ENCODE measurements at regions not wholly inside any gene's neighbourhood (a gene's known extent, or its start where the extent isn't known, plus 50 kb on each side); places are given as distances from the start of the nearest gene placed in this dataset.
"Not testable (repeated sequence)": the region's sequence is repeated elsewhere in the genome, so short reads cannot be mapped to it uniquely, and the experiment has no call there.

- H3K36me3 ChIP-seq (ENCODE audit: control insufficient read depth in 2 of 2, insufficient read depth in 2 of 2, low read length in 1 of 2); BruUV-seq (replicated peaks); H3K79me2 ChIP-seq (ENCODE audit: control insufficient read depth, insufficient read depth, low read length); SMC1A ChIA-PET (ENCODE audit: uncharacterized antibody, unreplicated experiment); H3K4me3 ChIP-seq; POLR2A ChIA-PET; CTCF ChIA-PET; intact Hi-C loops (cut with micrococcal nuclease; ENCODE audit: unreplicated experiment); ATAC-seq; DNase-seq (ENCODE audit: low read depth, low spot score); RAD21 ChIA-PET (ENCODE audit: unreplicated experiment); H3K4me2 ChIP-seq (ENCODE audit: control insufficient read depth, insufficient read depth); H2AFZ ChIP-seq (ENCODE audit: control insufficient read depth, low read depth, low read length); H3K9ac ChIP-seq (ENCODE audit: control insufficient read depth, insufficient read depth, low read length); H3K27me3 ChIP-seq (replicated peaks in 1 of 2; ENCODE audit: control insufficient read depth in 2 of 2, insufficient read depth in 2 of 2, low read length in 1 of 2); FAIRE-seq; in situ Hi-C loops (cut with MboI); H3K27ac ChIP-seq (ENCODE audit: control insufficient read depth, insufficient read depth); H3K9me3 ChIP-seq (replicated peaks; ENCODE audit: control insufficient read depth, insufficient read depth, low read length); H3K4me1 ChIP-seq (ENCODE audit: control insufficient read depth, insufficient read depth, low read length); H4K20me1 ChIP-seq (ENCODE audit: control insufficient read depth, insufficient read depth): not testable (repeated sequence)
These were observed 135.6 kb downstream of the NPIPB11 start for GRCh38 chr16:29270923-29271322.

GRCh38 chr16:29270033-29270432 lies 136.5 kb downstream of the NPIPB11 start:
- H3K27ac ChIP-seq (ENCODE audit: control insufficient read depth, insufficient read depth); ATAC-seq; H3K36me3 ChIP-seq (ENCODE audit: control insufficient read depth in 2 of 2, insufficient read depth in 2 of 2, low read length in 1 of 2); H3K79me2 ChIP-seq (ENCODE audit: control insufficient read depth, insufficient read depth, low read length); H3K4me2 ChIP-seq (ENCODE audit: control insufficient read depth, insufficient read depth); DNase-seq (ENCODE audit: low read depth, low spot score); H3K27me3 ChIP-seq (replicated peaks in 1 of 2; ENCODE audit: control insufficient read depth in 2 of 2, insufficient read depth in 2 of 2, low read length in 1 of 2); CTCF ChIA-PET; intact Hi-C loops (cut with micrococcal nuclease; ENCODE audit: unreplicated experiment); H3K9ac ChIP-seq (ENCODE audit: control insufficient read depth, insufficient read depth, low read length); H4K20me1 ChIP-seq (ENCODE audit: control insufficient read depth, insufficient read depth); H3K4me1 ChIP-seq (ENCODE audit: control insufficient read depth, insufficient read depth, low read length); in situ Hi-C loops (cut with MboI); H3K9me3 ChIP-seq (replicated peaks; ENCODE audit: control insufficient read depth, insufficient read depth, low read length); BruUV-seq (replicated peaks); RAD21 ChIA-PET (ENCODE audit: unreplicated experiment); SMC1A ChIA-PET (ENCODE audit: uncharacterized antibody, unreplicated experiment); FAIRE-seq; POLR2A ChIA-PET; H2AFZ ChIP-seq (ENCODE audit: control insufficient read depth, low read depth, low read length); H3K4me3 ChIP-seq: not testable (repeated sequence)

GRCh38 chr16:29269192-29269811 lies 137.2 kb downstream of the NPIPB11 start:
- H3K9ac ChIP-seq (ENCODE audit: control insufficient read depth, insufficient read depth, low read length); H3K79me2 ChIP-seq (ENCODE audit: control insufficient read depth, insufficient read depth, low read length); FAIRE-seq; in situ Hi-C loops (cut with MboI); H2AFZ ChIP-seq (ENCODE audit: control insufficient read depth, low read depth, low read length); ATAC-seq; H3K9me3 ChIP-seq (replicated peaks; ENCODE audit: control insufficient read depth, insufficient read depth, low read length); BruUV-seq (replicated peaks); H4K20me1 ChIP-seq (ENCODE audit: control insufficient read depth, insufficient read depth); POLR2A ChIA-PET; H3K27ac ChIP-seq (ENCODE audit: control insufficient read depth, insufficient read depth); CTCF ChIA-PET; H3K27me3 ChIP-seq (replicated peaks in 1 of 2; ENCODE audit: control insufficient read depth in 2 of 2, insufficient read depth in 2 of 2, low read length in 1 of 2); RAD21 ChIA-PET (ENCODE audit: unreplicated experiment); H3K4me3 ChIP-seq; H3K4me2 ChIP-seq (ENCODE audit: control insufficient read depth, insufficient read depth); SMC1A ChIA-PET (ENCODE audit: uncharacterized antibody, unreplicated experiment); H3K4me1 ChIP-seq (ENCODE audit: control insufficient read depth, insufficient read depth, low read length); DNase-seq (ENCODE audit: low read depth, low spot score); H3K36me3 ChIP-seq (ENCODE audit: control insufficient read depth in 2 of 2, insufficient read depth in 2 of 2, low read length in 1 of 2); intact Hi-C loops (cut with micrococcal nuclease; ENCODE audit: unreplicated experiment): not testable (repeated sequence)
- WGBS (ENCODE audit: insufficient coverage, insufficient replicate concordance, low lambda C conversion rate, missing lambda C conversion rate), result 38% methylated on average over 10 of the region's 10 CpGs

GRCh38 chr16:29268785-29269191 lies 137.7 kb downstream of the NPIPB11 start:
- POLR2A ChIA-PET; H3K79me2 ChIP-seq (ENCODE audit: control insufficient read depth, insufficient read depth, low read length); in situ Hi-C loops (cut with MboI); H3K27ac ChIP-seq (ENCODE audit: control insufficient read depth, insufficient read depth); H3K9me3 ChIP-seq (replicated peaks; ENCODE audit: control insufficient read depth, insufficient read depth, low read length); CTCF ChIA-PET; H3K36me3 ChIP-seq (ENCODE audit: control insufficient read depth in 2 of 2, insufficient read depth in 2 of 2, low read length in 1 of 2); FAIRE-seq; H3K4me3 ChIP-seq; ATAC-seq; SMC1A ChIA-PET (ENCODE audit: uncharacterized antibody, unreplicated experiment); DNase-seq (ENCODE audit: low read depth, low spot score); intact Hi-C loops (cut with micrococcal nuclease; ENCODE audit: unreplicated experiment); H2AFZ ChIP-seq (ENCODE audit: control insufficient read depth, low read depth, low read length); BruUV-seq (replicated peaks); H4K20me1 ChIP-seq (ENCODE audit: control insufficient read depth, insufficient read depth); H3K9ac ChIP-seq (ENCODE audit: control insufficient read depth, insufficient read depth, low read length); H3K4me2 ChIP-seq (ENCODE audit: control insufficient read depth, insufficient read depth); H3K4me1 ChIP-seq (ENCODE audit: control insufficient read depth, insufficient read depth, low read length); RAD21 ChIA-PET (ENCODE audit: unreplicated experiment); H3K27me3 ChIP-seq (replicated peaks in 1 of 2; ENCODE audit: control insufficient read depth in 2 of 2, insufficient read depth in 2 of 2, low read length in 1 of 2): not testable (repeated sequence)
- WGBS (ENCODE audit: insufficient coverage, insufficient replicate concordance, low lambda C conversion rate, missing lambda C conversion rate), result 75% methylated on average over 6 of the region's 6 CpGs

Measured in GM12878 (cell line).